ENCODE measurements at regions not wholly inside any gene's neighbourhood (a gene's known extent, or its start where the extent isn't known, plus 50 kb on each side); places are given as distances from the start of the nearest gene placed in this dataset.
"Not testable (repeated sequence)": the region's sequence is repeated elsewhere in the genome, so short reads cannot be mapped to it uniquely, and the experiment has no call there.

- H3K9ac ChIP-seq (ENCODE audit: low read length); ATAC-seq; H3K27me3 ChIP-seq (ENCODE audit: insufficient read depth, low read length); H3K4me3 ChIP-seq (replicated peaks in 1 of 2; ENCODE audit: low read depth in 1 of 2, low read length in 2 of 2); H3K79me2 ChIP-seq (ENCODE audit: insufficient read depth, low read length); H3K9me3 ChIP-seq (ENCODE audit: control insufficient read depth in 1 of 2, insufficient read depth in 1 of 2, low read depth in 1 of 2, low read length in 2 of 2); DNase-seq (ENCODE audit: low read depth, low spot score); H3K36me3 ChIP-seq (ENCODE audit: control insufficient read depth in 1 of 2, insufficient read depth in 2 of 2, low read length in 2 of 2); H2AFZ ChIP-seq (ENCODE audit: low read depth, low read length, poor library complexity, severe bottlenecking); RAD21 ChIA-PET (ENCODE audit: low non-redundant PET in 1 of 2, low total read pairs in 2 of 2, uncharacterized antibody in 2 of 2, unreplicated experiment in 2 of 2); H4K20me1 ChIP-seq (ENCODE audit: insufficient read depth); H3K27ac ChIP-seq (ENCODE audit: low read depth, low read length); H3K9me2 ChIP-seq (ENCODE audit: insufficient read depth); H3K4me1 ChIP-seq (ENCODE audit: control insufficient read depth in 1 of 2, insufficient read depth in 2 of 2, low read length in 2 of 2); POLR2A ChIA-PET; BruUV-seq (replicated peaks); intact Hi-C loops (cut with micrococcal nuclease); H3K4me2 ChIP-seq (ENCODE audit: low read length); CTCF ChIA-PET: not testable (repeated sequence)
These were observed 129.7 kb upstream of the DAAM1 start for GRCh38 chr14:59058776-59059175.

- ATAC-seq (no peak), DNase-seq (ENCODE audit: low read depth, low spot score) (no peak)
- no peak overlapping the region for H3K4me2 ChIP-seq (ENCODE audit: low read length)
- H3K36me3 ChIP-seq (ENCODE audit: control insufficient read depth in 1 of 2, insufficient read depth in 2 of 2, low read length in 2 of 2) = no peaks in the 10 kb centered on the region
- no peaks in the 10 kb centered on the region for H3K9me2 ChIP-seq (ENCODE audit: insufficient read depth)
- H3K9me3 ChIP-seq (ENCODE audit: control insufficient read depth in 1 of 2, insufficient read depth in 1 of 2, low read depth in 1 of 2, low read length in 2 of 2) = peaks cover 6 to 7% of the 10 kb centered on the region in 2 experiments; a peak in 1 of 4 replicates
- no TSS peak for BruUV-seq (replicated peaks)
- intact Hi-C loops (cut with micrococcal nuclease) = no loop called here
- POLR2A ChIA-PET = no interaction called here
- RAD21 ChIA-PET (ENCODE audit: low non-redundant PET in 1 of 2, low total read pairs in 2 of 2, uncharacterized antibody in 2 of 2, unreplicated experiment in 2 of 2) = no interaction called here
- H3K27me3 ChIP-seq (ENCODE audit: insufficient read depth, low read length) = no peaks in the 10 kb centered on the region
- no peak overlapping the region for H3K27ac ChIP-seq (ENCODE audit: low read depth, low read length)
- no peak overlapping the region for H3K9ac ChIP-seq (ENCODE audit: low read length)
- no peaks in the 10 kb centered on the region for H3K79me2 ChIP-seq (ENCODE audit: insufficient read depth, low read length)
- no peak overlapping the region for H3K4me3 ChIP-seq (replicated peaks in 1 of 2; ENCODE audit: low read depth in 1 of 2, low read length in 2 of 2)
- no peaks in the 10 kb centered on the region for H4K20me1 ChIP-seq (ENCODE audit: insufficient read depth)
- no peaks in the 10 kb centered on the region for H3K4me1 ChIP-seq (ENCODE audit: control insufficient read depth in 1 of 2, insufficient read depth in 2 of 2, low read length in 2 of 2)
- H2AFZ ChIP-seq (ENCODE audit: low read depth, low read length, poor library complexity, severe bottlenecking) = no peak overlapping the region
- CTCF ChIA-PET = no interaction called here
- no peak for TF ChIP-seq SRF (IDR thresholded peaks at IDR 0.05; ENCODE audit: low read depth)
- no peak for TF ChIP-seq EZH2phosphoT487 (IDR thresholded peaks at IDR 0.05; ENCODE audit: borderline replicate concordance)
- TF ChIP-seq POLR2AphosphoS5 (IDR thresholded peaks at IDR 0.05; ENCODE audit: low read depth, low read length) = no peak
- TF ChIP-seq TCF7L2 (IDR thresholded peaks at IDR 0.05; ENCODE audit: borderline replicate concordance, extremely low read depth, insufficient read depth, insufficient read length) = no peak
- TF ChIP-seq ZFX (IDR thresholded peaks at IDR 0.05) = no peak
- TF ChIP-seq EZH2 (IDR thresholded peaks at IDR 0.05) = no peak
- no peak for TF ChIP-seq EGR1 (IDR thresholded peaks at IDR 0.05; ENCODE audit: low read depth)
- TF ChIP-seq CEBPB (IDR thresholded peaks at IDR 0.05; ENCODE audit: low read depth) = no peak
- TF ChIP-seq SP1 (IDR thresholded peaks at IDR 0.05; ENCODE audit: low read depth) = no peak
- no peak for TF ChIP-seq ZNF274 (IDR thresholded peaks at IDR 0.05; ENCODE audit: low read depth, low read length)
- no peak for TF ChIP-seq MAX (IDR thresholded peaks at IDR 0.05)
- no peak for TF ChIP-seq FOSL1 (IDR thresholded peaks at IDR 0.05; ENCODE audit: low read depth)
- no peak for TF ChIP-seq RAD21 (IDR thresholded peaks at IDR 0.05; ENCODE audit: low read depth)
- no peak for TF ChIP-seq CTCF (IDR thresholded peaks at IDR 0.05 in 2 of 3, conservative IDR thresholded peaks at IDR 0.05 in 1 of 3; ENCODE audit: borderline replicate concordance in 1 of 3, insufficient read depth in 1 of 3, low read depth in 2 of 3, low read length in 2 of 3)
- TF ChIP-seq REST (IDR thresholded peaks at IDR 0.05; ENCODE audit: low read depth) = no peak
- TF ChIP-seq SIN3A (IDR thresholded peaks at IDR 0.05; ENCODE audit: low read depth) = no peak
- no peak for TF ChIP-seq CBX3 (IDR thresholded peaks at IDR 0.05; ENCODE audit: low read depth)
These were observed 127.6 kb upstream of the DAAM1 start for GRCh38 chr14:59060841-59061240.
